ENCODE measurements at regions not wholly inside any gene's neighbourhood (a gene's known extent, or its start where the extent isn't known, plus 50 kb on each side); places are given as distances from the start of the nearest gene placed in this dataset.

GRCh38 chr2:129273266-129274037 is 706.0 kb upstream of the RAB6C start:
- no peak for TF ChIP-seq CTCF (conservative IDR thresholded peaks at IDR 0.05)
- TF ChIP-seq EZH2 (IDR thresholded peaks at IDR 0.05; ENCODE audit: low read depth) = no peak
